HCT116 (cell line): ENCODE measurements at regions not wholly inside any gene's neighbourhood (a gene's known extent, or its start where the extent isn't known, plus 50 kb on each side); places are given as distances from the start of the nearest gene placed in this dataset.

Source experiments
- ATAC-seq: fragments of 200-7000 bp; cut with Tn5 transposase; 2 replicates; pipeline ENCODE4 v1.9.1; 2020; ENCODE audit warnings: mild to moderate bottlenecking, moderate library complexity
- BruUV-seq: library from RNA; stranded (reverse); fragments of 400-500 nt; replicated peaks from 2 replicates; lab custom pipeline; 2021; lab: Mats Ljungman, UMichigan
- CTCF ChIA-PET: fragments of 300-600 bp; sonication (Branson Sonifier 250); formaldehyde crosslinking; loops from one replicate; lab custom pipeline; 2021; ENCODE audit warnings: antibody characterized with exemption; lab: Charles Lee
- POLR2A ChIA-PET: fragments of 300-600, 350-600 bp; sonication (Branson Sonifier 250); formaldehyde crosslinking; loops from one replicate; lab custom pipeline; 2021; ENCODE audit warnings: antibody characterized with exemption; lab: Charles Lee
- RAD21 ChIA-PET, 2 experiments: fragments of 300-600 bp; sonication (Branson Sonifier 250); formaldehyde crosslinking; loops; one replicate each; lab custom pipeline; 2023; ENCODE audit warnings: low total read pairs in 2 of 2; ENCODE audit not compliant: uncharacterized antibody in 2 of 2, unreplicated experiment in 2 of 2, low non-redundant PET in 1 of 2; lab: Charles Lee
- DNase-seq: peaks from one replicate; pipeline ENCODE4 v3.0.0-alpha.2; 2010; ENCODE audit warnings: low read depth, low spot score
- H2AFZ ChIP-seq: fragments of 200-600 bp; shearing (Covaris generic), sonication (generic); 2 replicates; pipeline ENCODE4 v1.6.1; 2017; ENCODE audit warnings: low read depth, mixed run types, mixed read lengths, antibody characterized with exemption, low read length; ENCODE audit not compliant: poor library complexity, severe bottlenecking
- H3K27ac ChIP-seq: 2 replicates; pipeline ENCODE4 v1.5.1; 2012; ENCODE audit warnings: low read depth, low read length
- H3K27me3 ChIP-seq: fragments of 200-600 bp; sonication (generic); 2 replicates; pipeline ENCODE4 v1.6.1; 2016; ENCODE audit warnings: mixed run types, low read length, mixed read lengths; ENCODE audit not compliant: insufficient read depth
- H3K36me3 ChIP-seq, 2 experiments: fragments of 200-500 bp in 1 of 2; fragments of 200-600 bp in 1 of 2; sonication (Bioruptor generic) in 1 of 2; sonication (generic) in 1 of 2; 2 replicates each; pipeline versions ENCODE4 v1.5.1 to v1.6.1; 2014 to 2016; ENCODE audit warnings: low read length in 2 of 2, inconsistent platforms in 1 of 2, mixed read lengths in 1 of 2, mixed run types in 1 of 2; ENCODE audit not compliant: insufficient read depth in 2 of 2, control insufficient read depth in 1 of 2
- H3K4me1 ChIP-seq, 2 experiments: fragments of 200-600 bp in 1 of 2; sonication (generic) in 1 of 2; 2 replicates each; pipeline versions ENCODE4 v1.5.1 to v1.6.1; 2012 to 2017; ENCODE audit warnings: low read length in 2 of 2, inconsistent platforms in 1 of 2, mild to moderate bottlenecking in 1 of 2, mixed read lengths in 1 of 2, mixed run types in 1 of 2, moderate library complexity in 1 of 2; ENCODE audit not compliant: insufficient read depth in 2 of 2, control insufficient read depth in 1 of 2
- H3K4me2 ChIP-seq: fragments of 200-600 bp; sonication (generic); 2 replicates; pipeline ENCODE4 v1.6.1; 2017; ENCODE audit warnings: mixed run types, low read length, mixed read lengths
- H3K4me3 ChIP-seq, 2 experiments: fragments of 200-600 bp in 1 of 2; sonication (generic) in 1 of 2; replicated peaks in 1 of 2; 2 replicates each; pipeline ENCODE4 v1.5.1; 2011 to 2016; ENCODE audit warnings: low read length in 2 of 2, control low read depth in 1 of 2, low read depth in 1 of 2, mild to moderate bottlenecking in 1 of 2, mixed read lengths in 1 of 2, mixed run types in 1 of 2
- H3K79me2 ChIP-seq: fragments of 200-600 bp; sonication (generic); 2 replicates; pipeline ENCODE4 v1.6.1; 2017; ENCODE audit warnings: mild to moderate bottlenecking, mixed run types, low read length, moderate library complexity, mixed read lengths; ENCODE audit not compliant: insufficient read depth
- H3K9ac ChIP-seq: fragments of 200-600 bp; sonication (generic); 2 replicates; pipeline ENCODE4 v1.6.1; 2016; ENCODE audit warnings: low read length, mixed read lengths
- H3K9me2 ChIP-seq: fragments of 200-600 bp; sonication (generic), shearing (Covaris generic); 2 replicates; pipeline ENCODE4 v1.6.1; 2017; ENCODE audit warnings: mixed run types, mild to moderate bottlenecking, moderate library complexity; ENCODE audit not compliant: insufficient read depth
- H3K9me3 ChIP-seq, 2 experiments: fragments of 200-500 bp in 1 of 2; fragments of 200-600 bp in 1 of 2; sonication (Bioruptor generic) in 1 of 2; sonication (generic) in 1 of 2; 2 replicates each; pipeline ENCODE4 v1.6.1; 2014 to 2017; ENCODE audit warnings: low read length in 2 of 2, mixed read lengths in 2 of 2, inconsistent platforms in 1 of 2, low read depth in 1 of 2, mild to moderate bottlenecking in 1 of 2, mixed run types in 1 of 2, moderate library complexity in 1 of 2; ENCODE audit not compliant: control insufficient read depth in 1 of 2, insufficient read depth in 1 of 2
- H4K20me1 ChIP-seq: fragments of 200-600 bp; sonication (generic), shearing (Covaris generic); 2 replicates; pipeline ENCODE4 v1.6.1; 2017; ENCODE audit warnings: mixed run types, mild to moderate bottlenecking, moderate library complexity; ENCODE audit not compliant: insufficient read depth
- CEBPB ChIP-seq: IDR thresholded peaks from 2 replicates; pipeline ENCODE4 v1.6.1; 2012; ENCODE audit warnings: low read depth
- EGR1 ChIP-seq: IDR thresholded peaks from 2 replicates; pipeline ENCODE4 v1.6.1; 2012; ENCODE audit warnings: low read depth
- ELF1 ChIP-seq: IDR thresholded peaks from 2 replicates; pipeline ENCODE4 v1.6.1; 2012; ENCODE audit warnings: low read depth, borderline replicate concordance
- EZH2 ChIP-seq: fragments of 200-600 bp; sonication (generic); IDR thresholded peaks from 2 replicates; pipeline ENCODE4 v1.6.1; 2017; ENCODE audit warnings: antibody characterized with exemption, mixed run types
- EZH2phosphoT487 ChIP-seq: fragments of 200-600 bp; IDR thresholded peaks from 2 replicates; pipeline ENCODE4 v1.6.1; 2018; ENCODE audit warnings: antibody characterized with exemption, borderline replicate concordance
- FOSL1 ChIP-seq: IDR thresholded peaks from 2 replicates; pipeline ENCODE4 v1.6.1; 2012; ENCODE audit warnings: low read depth
- JUND ChIP-seq: IDR thresholded peaks from 2 replicates; pipeline ENCODE4 v1.6.1; 2012
- POLR2A ChIP-seq: IDR thresholded peaks from 2 replicates; pipeline ENCODE4 v1.7.0; 2011; ENCODE audit warnings: borderline replicate concordance; ENCODE audit not compliant: insufficient read depth, insufficient read length; ENCODE audit errors: extremely low read depth
- POLR2AphosphoS5 ChIP-seq: IDR thresholded peaks from 2 replicates; pipeline ENCODE4 v1.6.1; 2011; ENCODE audit warnings: mild to moderate bottlenecking, low read depth, low read length, moderate library complexity
- RAD21 ChIP-seq: IDR thresholded peaks from 2 replicates; pipeline ENCODE4 v1.6.1; 2012; ENCODE audit warnings: low read depth, mild to moderate bottlenecking
- SRF ChIP-seq: IDR thresholded peaks from 2 replicates; pipeline ENCODE4 v1.6.1; 2012; ENCODE audit warnings: low read depth
- intact Hi-C: fragments of 100-400 bp; cut with micrococcal nuclease; formaldehyde crosslinking; loops from 2 replicates; pipeline ENCODE4 v1.10.0; 2022
- TF ChIP-seq, protein P1 (sequence below), 3 experiments: fragments of 200-600 bp in 1 of 3; sonication (generic) in 1 of 3; IDR thresholded peaks in 2 of 3; conservative IDR thresholded peaks in 1 of 3; 2 replicates each; pipeline ENCODE4 v1.5.1; 2012 to 2017; ENCODE audit warnings: low read depth in 2 of 3, low read length in 2 of 3, antibody characterized with exemption in 1 of 3, borderline replicate concordance in 1 of 3, control low read depth in 1 of 3, mild to moderate bottlenecking in 1 of 3, mixed read lengths in 1 of 3, mixed run types in 1 of 3, moderate library complexity in 1 of 3; ENCODE audit not compliant: insufficient read depth in 1 of 3
- TF ChIP-seq, protein P2 (sequence below): IDR thresholded peaks from 2 replicates; pipeline ENCODE4 v1.6.1; 2012
- TF ChIP-seq, protein P3 (sequence below): IDR thresholded peaks from 2 replicates; pipeline ENCODE4 v1.6.1; 2012; ENCODE audit warnings: low read depth

DNA sequence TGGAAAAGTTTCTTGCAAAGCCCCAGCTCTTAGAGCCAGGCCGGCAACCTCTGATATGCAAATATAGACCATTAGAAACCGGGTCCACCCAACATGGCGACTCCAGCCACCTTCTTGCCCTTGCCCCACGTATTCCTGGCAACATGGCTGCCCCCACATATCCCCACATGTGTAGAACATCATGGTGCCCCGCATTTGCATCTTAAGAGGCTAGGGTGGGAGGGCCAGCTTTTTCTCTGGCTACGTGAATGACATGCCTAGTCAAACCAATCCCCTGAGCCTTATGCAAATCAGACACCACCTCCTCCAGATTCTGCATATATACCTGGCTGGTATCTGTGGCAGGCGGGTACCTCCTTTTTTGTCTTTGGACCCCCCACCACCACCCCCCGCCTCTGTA, 106.1 kb upstream of the PTPRT start:
- TF ChIP-seq CEBPB, result no peak
- no peak for TF ChIP-seq POLR2AphosphoS5
- no peak for TF ChIP-seq EGR1
- TF ChIP-seq, protein P1, sequence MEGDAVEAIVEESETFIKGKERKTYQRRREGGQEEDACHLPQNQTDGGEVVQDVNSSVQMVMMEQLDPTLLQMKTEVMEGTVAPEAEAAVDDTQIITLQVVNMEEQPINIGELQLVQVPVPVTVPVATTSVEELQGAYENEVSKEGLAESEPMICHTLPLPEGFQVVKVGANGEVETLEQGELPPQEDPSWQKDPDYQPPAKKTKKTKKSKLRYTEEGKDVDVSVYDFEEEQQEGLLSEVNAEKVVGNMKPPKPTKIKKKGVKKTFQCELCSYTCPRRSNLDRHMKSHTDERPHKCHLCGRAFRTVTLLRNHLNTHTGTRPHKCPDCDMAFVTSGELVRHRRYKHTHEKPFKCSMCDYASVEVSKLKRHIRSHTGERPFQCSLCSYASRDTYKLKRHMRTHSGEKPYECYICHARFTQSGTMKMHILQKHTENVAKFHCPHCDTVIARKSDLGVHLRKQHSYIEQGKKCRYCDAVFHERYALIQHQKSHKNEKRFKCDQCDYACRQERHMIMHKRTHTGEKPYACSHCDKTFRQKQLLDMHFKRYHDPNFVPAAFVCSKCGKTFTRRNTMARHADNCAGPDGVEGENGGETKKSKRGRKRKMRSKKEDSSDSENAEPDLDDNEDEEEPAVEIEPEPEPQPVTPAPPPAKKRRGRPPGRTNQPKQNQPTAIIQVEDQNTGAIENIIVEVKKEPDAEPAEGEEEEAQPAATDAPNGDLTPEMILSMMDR (IDR thresholded peaks at IDR 0.05 in 2 of 3, conservative IDR thresholded peaks at IDR 0.05 in 1 of 3; ENCODE audit: borderline replicate concordance in 1 of 3, insufficient read depth in 1 of 3, low read depth in 2 of 3, low read length in 2 of 3), result no peak
- TF ChIP-seq EZH2, result no peak
- TF ChIP-seq POLR2A, result no peak
- TF ChIP-seq EZH2phosphoT487, result no peak
- TF ChIP-seq, protein P2, sequence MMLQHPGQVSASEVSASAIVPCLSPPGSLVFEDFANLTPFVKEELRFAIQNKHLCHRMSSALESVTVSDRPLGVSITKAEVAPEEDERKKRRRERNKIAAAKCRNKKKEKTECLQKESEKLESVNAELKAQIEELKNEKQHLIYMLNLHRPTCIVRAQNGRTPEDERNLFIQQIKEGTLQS, result no peak
- Histone ChIP-seq H3K9me2 (no peaks in the 10 kb centered on the region), H3K27me3 (peaks cover 5% of the 10 kb centered on the region; the same call in 1 of the 2 replicates), H3K79me2 (no peaks in the 10 kb centered on the region), H2AFZ (no peak overlapping the region), H3K4me1 (no peaks in the 10 kb centered on the region), H3K36me3 (no peaks in the 10 kb centered on the region), H3K4me2 (no peak overlapping the region), H3K9ac (no peak overlapping the region), H4K20me1 (no peaks in the 10 kb centered on the region), H3K27ac (no peak overlapping the region), H3K9me3 (no peaks in the 10 kb centered on the region), H3K4me3 (no peak overlapping the region)
- intact Hi-C loops, result no loop called here
- CTCF ChIA-PET, result no interaction called here
- RAD21 ChIA-PET, result no interaction called here
- DNase-seq (no peak), ATAC-seq (no peak)
- POLR2A ChIA-PET, result no interaction called here
- no TSS peak for BruUV-seq

DNA sequence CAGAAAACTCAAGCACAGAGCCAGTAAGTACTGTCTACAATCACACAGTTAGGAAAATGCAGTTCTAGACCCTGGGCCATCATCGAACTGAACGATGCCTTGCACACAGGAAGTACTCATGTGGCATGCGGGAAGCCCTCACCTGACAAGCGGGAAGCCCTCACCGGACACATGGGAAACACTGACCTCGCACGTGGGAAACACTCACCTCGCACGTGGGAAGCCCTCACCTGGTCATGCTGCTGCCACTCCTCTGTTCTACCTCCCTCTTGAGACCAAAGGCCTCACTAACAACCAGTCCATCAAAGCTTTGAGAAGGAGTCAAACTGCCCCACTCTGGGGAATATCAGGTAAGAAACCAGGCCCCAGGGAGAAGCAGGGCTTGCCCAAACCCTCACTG, 105.6 kb upstream of the PTPRT start:
- intact Hi-C loops, result no loop called here
- ChIA-PET POLR2A (no interaction called here), CTCF (no interaction called here), RAD21 (no interaction called here)
- Histone ChIP-seq H3K4me2 (no peak overlapping the region), H3K9ac (no peak overlapping the region), H3K36me3 (no peaks in the 10 kb centered on the region), H3K9me2 (no peaks in the 10 kb centered on the region), H3K9me3 (no peaks in the 10 kb centered on the region), H3K27me3 (peaks cover 9% of the 10 kb centered on the region; the same call in 1 of the 2 replicates), H3K27ac (no peak overlapping the region), H3K79me2 (no peaks in the 10 kb centered on the region), H4K20me1 (no peaks in the 10 kb centered on the region), H3K4me1 (no peaks in the 10 kb centered on the region), H3K4me3 (no peak overlapping the region), H2AFZ (no peak overlapping the region)
- no peak for DNase-seq
- BruUV-seq, result no TSS peak
- ATAC-seq, result no peak
- TF ChIP-seq JUND (no peak), EZH2phosphoT487 (no peak), CEBPB (no peak), RAD21 (no peak), SRF (no peak), ELF1 (no peak), EGR1 (no peak), FOSL1 (no peak)
- TF ChIP-seq, protein P2, result no peak
- TF ChIP-seq, protein P3, sequence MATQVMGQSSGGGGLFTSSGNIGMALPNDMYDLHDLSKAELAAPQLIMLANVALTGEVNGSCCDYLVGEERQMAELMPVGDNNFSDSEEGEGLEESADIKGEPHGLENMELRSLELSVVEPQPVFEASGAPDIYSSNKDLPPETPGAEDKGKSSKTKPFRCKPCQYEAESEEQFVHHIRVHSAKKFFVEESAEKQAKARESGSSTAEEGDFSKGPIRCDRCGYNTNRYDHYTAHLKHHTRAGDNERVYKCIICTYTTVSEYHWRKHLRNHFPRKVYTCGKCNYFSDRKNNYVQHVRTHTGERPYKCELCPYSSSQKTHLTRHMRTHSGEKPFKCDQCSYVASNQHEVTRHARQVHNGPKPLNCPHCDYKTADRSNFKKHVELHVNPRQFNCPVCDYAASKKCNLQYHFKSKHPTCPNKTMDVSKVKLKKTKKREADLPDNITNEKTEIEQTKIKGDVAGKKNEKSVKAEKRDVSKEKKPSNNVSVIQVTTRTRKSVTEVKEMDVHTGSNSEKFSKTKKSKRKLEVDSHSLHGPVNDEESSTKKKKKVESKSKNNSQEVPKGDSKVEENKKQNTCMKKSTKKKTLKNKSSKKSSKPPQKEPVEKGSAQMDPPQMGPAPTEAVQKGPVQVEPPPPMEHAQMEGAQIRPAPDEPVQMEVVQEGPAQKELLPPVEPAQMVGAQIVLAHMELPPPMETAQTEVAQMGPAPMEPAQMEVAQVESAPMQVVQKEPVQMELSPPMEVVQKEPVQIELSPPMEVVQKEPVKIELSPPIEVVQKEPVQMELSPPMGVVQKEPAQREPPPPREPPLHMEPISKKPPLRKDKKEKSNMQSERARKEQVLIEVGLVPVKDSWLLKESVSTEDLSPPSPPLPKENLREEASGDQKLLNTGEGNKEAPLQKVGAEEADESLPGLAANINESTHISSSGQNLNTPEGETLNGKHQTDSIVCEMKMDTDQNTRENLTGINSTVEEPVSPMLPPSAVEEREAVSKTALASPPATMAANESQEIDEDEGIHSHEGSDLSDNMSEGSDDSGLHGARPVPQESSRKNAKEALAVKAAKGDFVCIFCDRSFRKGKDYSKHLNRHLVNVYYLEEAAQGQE, result no peak
